Loucy (cell line): ENCODE measurements at regions not wholly inside any gene's neighbourhood (a gene's known extent, or its start where the extent isn't known, plus 50 kb on each side); places are given as distances from the start of the nearest gene placed in this dataset.

ENCODE experiments used
- CTCF ChIP-seq: fragments of 200-600 bp; sonication (generic); conservative IDR thresholded peaks from 2 replicates; pipeline ENCODE4 v1.5.1; 2014; ENCODE audit warnings: mild to moderate bottlenecking, antibody characterized with exemption, low read length
- EZH2phosphoT487 ChIP-seq: fragments of 200-600 bp; IDR thresholded peaks from 2 replicates; pipeline ENCODE4 v1.6.1; 2018; ENCODE audit warnings: antibody characterized with exemption, mild to moderate bottlenecking, moderate library complexity, borderline replicate concordance

DNA sequence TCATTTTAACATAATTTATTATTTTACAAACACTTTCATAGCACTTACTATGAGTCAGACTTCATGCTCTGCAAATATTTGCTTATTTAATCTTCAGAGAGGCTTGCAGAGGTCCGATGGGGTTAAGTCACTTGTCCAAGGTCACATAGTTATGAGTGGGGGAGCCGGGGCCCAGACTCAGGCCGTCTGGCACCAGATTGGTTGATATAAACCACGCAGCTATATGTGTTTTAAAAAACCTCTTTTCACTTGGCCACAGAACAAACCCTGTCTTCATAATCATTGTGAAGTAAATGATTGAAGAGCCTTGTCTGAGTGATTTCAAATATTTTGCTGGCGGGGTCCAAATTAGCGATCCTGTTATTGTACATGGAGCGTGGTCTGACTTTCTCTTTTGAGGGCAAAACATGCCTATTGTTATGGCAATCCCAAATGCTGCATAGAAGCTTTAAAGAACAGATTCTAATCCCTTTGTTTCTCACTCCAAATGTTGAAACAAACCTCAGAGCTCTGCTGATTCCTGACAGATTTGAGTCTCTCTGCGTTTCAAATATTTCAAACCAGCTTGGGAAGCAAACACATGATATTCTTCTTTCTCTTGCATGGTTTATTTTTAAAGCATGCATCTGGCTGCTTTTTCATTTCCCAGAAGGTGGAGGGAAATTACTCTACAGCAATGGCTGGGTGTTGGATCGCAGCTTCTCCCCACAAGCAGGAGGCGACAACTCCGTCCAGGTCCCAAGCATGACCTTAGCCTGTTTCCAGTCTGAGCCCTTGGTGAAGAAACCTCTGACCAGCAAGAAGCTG, 142.4 kb downstream of the DDX1 start:
- no peak for TF ChIP-seq CTCF
- no peak for TF ChIP-seq EZH2phosphoT487
